HepG2 (cell line): ENCODE measurements at regions not wholly inside any gene's neighbourhood (a gene's known extent, or its start where the extent isn't known, plus 50 kb on each side); places are given as distances from the start of the nearest gene placed in this dataset.

Experiments
- ATAC-seq: fragments of 200-7000 bp; cut with Tn5 transposase; 3 replicates; pipeline ENCODE4 v1.9.1; 2020; ENCODE audit warnings: mild to moderate bottlenecking, moderate library complexity
- BruUV-seq: library from RNA; stranded (reverse); fragments of 400-500 nt; replicated peaks from 2 replicates; lab custom pipeline; 2021; lab: Mats Ljungman, UMichigan
- CTCF ChIA-PET: fragments of 300-600 bp; formaldehyde crosslinking; extraction: SDS; loops from one replicate; lab custom pipeline; 2021; ENCODE audit warnings: low total read pairs, inconsistent platforms, low intra/inter-chr PET ratio; lab: Yijun Ruan, JAX
- POLR2A ChIA-PET: fragments of 350-600 bp; sonication (Branson Sonifier 250); formaldehyde crosslinking; loops from one replicate; lab custom pipeline; 2020; ENCODE audit warnings: antibody characterized with exemption, inconsistent platforms; lab: Yijun Ruan, JAX
- DNase-seq: peaks from one replicate; pipeline ENCODE4 v3.0.0-alpha.2; 2015; ENCODE audit warnings: low spot score
- FAIRE-seq: peaks from 3 replicates; lab custom pipeline; 2011; peaks lifted over from hg19 to GRCh38; lab: Jason Lieb, UNC
- H2AFZ ChIP-seq: one replicate; pipeline ENCODE4 v1.6.1; 2011; ENCODE audit warnings: low read length, inconsistent platforms
- H3K27ac ChIP-seq: fragments of 300-600 bp; 3 replicates; pipeline ENCODE4 v1.8.0; 2011; ENCODE audit warnings: mixed run types, mild to moderate bottlenecking, mixed read lengths, low read length, inconsistent platforms; ENCODE audit not compliant: insufficient read depth; ENCODE audit errors: extremely low read length
- H3K27me3 ChIP-seq, 2 experiments: fragments of 200-600 bp in 1 of 2; 2 replicates in 1 of 2; 3 replicates in 1 of 2; pipeline versions ENCODE4 v1.6.0 to v1.8.0; 2011; ENCODE audit warnings: low read length in 2 of 2, mild to moderate bottlenecking in 2 of 2, moderate library complexity in 2 of 2, inconsistent platforms in 1 of 2; ENCODE audit not compliant: insufficient read depth in 2 of 2, control insufficient read depth in 1 of 2
- H3K36me3 ChIP-seq, 2 experiments: fragments of 200-600 bp in 1 of 2; replicated peaks in 1 of 2; 2 replicates in 1 of 2; 3 replicates in 1 of 2; pipeline versions ENCODE4 v1.5.1 to v1.8.0; 2011; ENCODE audit warnings: low read length in 2 of 2, inconsistent platforms in 1 of 2; ENCODE audit not compliant: insufficient read depth in 2 of 2, control insufficient read depth in 1 of 2
- H3K4me1 ChIP-seq: 2 replicates; pipeline ENCODE4 v1.5.1; 2012; ENCODE audit warnings: low read length, inconsistent platforms; ENCODE audit not compliant: insufficient read depth
- H3K4me2 ChIP-seq: 2 replicates; pipeline ENCODE4 v1.6.0; 2011; ENCODE audit warnings: low read depth, low read length, inconsistent platforms
- H3K4me3 ChIP-seq, 3 experiments: fragments of 200-600 bp in 1 of 3; sonication (generic), shearing (Covaris generic) in 1 of 3; replicated peaks in 1 of 3; 2 replicates each; pipeline ENCODE4 v1.5.1; 2011 to 2016; ENCODE audit warnings: low read length in 3 of 3, inconsistent platforms in 2 of 3, low read depth in 2 of 3, mild to moderate bottlenecking in 2 of 3, control low read depth in 1 of 3, mixed read lengths in 1 of 3; ENCODE audit not compliant: insufficient read depth in 1 of 3
- H3K79me2 ChIP-seq: one replicate; pipeline ENCODE4 v1.6.1; 2011; ENCODE audit warnings: low read length, inconsistent platforms; ENCODE audit not compliant: insufficient read depth
- H3K9ac ChIP-seq: 2 replicates; pipeline ENCODE4 v1.6.0; 2011; ENCODE audit warnings: mild to moderate bottlenecking, low read depth, low read length, inconsistent platforms; ENCODE audit not compliant: insufficient read depth
- H3K9me3 ChIP-seq: 2 replicates; pipeline ENCODE4 v1.5.1; 2012; ENCODE audit warnings: mild to moderate bottlenecking, low read length
- H4K20me1 ChIP-seq: 2 replicates; pipeline ENCODE4 v1.6.0; 2011; ENCODE audit warnings: inconsistent platforms, mild to moderate bottlenecking, low read length, moderate library complexity; ENCODE audit not compliant: insufficient read depth
- AKAP8 ChIP-seq: sonication (generic); formaldehyde crosslinking; IDR thresholded peaks from 2 replicates; pipeline ENCODE4 v1.5.1; 2020; ENCODE audit warnings: mild to moderate bottlenecking, missing genetic modification reagents
- HDAC1 ChIP-seq: sonication (generic); formaldehyde crosslinking; IDR thresholded peaks from 2 replicates; pipeline ENCODE4 v1.5.1; 2020; ENCODE audit warnings: mild to moderate bottlenecking, missing genetic modification reagents
- KDM1A ChIP-seq: IDR thresholded peaks from 2 replicates; pipeline ENCODE4 v1.6.1; 2016; ENCODE audit warnings: missing compliant biosample characterization
- RFX3 ChIP-seq: IDR thresholded peaks from 2 replicates; pipeline ENCODE4 v1.6.1; 2016; ENCODE audit warnings: missing biosample characterization, missing genetic modification reagents
- ZBTB10 ChIP-seq: sonication (generic); formaldehyde crosslinking; IDR thresholded peaks from 2 replicates; pipeline ENCODE4 v1.4.0; 2020; ENCODE audit warnings: missing genetic modification reagents, borderline replicate concordance
- ZBTB43 ChIP-seq: sonication (generic); formaldehyde crosslinking; conservative IDR thresholded peaks from 2 replicates; pipeline ENCODE4 v1.4.0; 2020; ENCODE audit warnings: missing genetic modification reagents
- ZFYVE20 ChIP-seq: sonication (generic); formaldehyde crosslinking; IDR thresholded peaks from 2 replicates; pipeline ENCODE4 v1.8.0; 2023; ENCODE audit warnings: low read depth, mild to moderate bottlenecking, moderate library complexity, missing genetic modification reagents, borderline replicate concordance
- ZNF180 ChIP-seq: sonication (generic); formaldehyde crosslinking; IDR thresholded peaks from 2 replicates; pipeline ENCODE4 v1.4.0; 2020; ENCODE audit warnings: low read depth, missing genetic modification reagents, borderline replicate concordance
- ZNF274 ChIP-seq: sonication (generic); formaldehyde crosslinking; IDR thresholded peaks from 2 replicates; pipeline ENCODE4 v1.5.1; 2020; ENCODE audit warnings: mild to moderate bottlenecking, missing genetic modification reagents
- ZNF343 ChIP-seq: sonication (generic); formaldehyde crosslinking; IDR thresholded peaks from 2 replicates; pipeline ENCODE4 v1.4.0; 2020; ENCODE audit warnings: mild to moderate bottlenecking, missing genetic modification reagents
- ZNF496 ChIP-seq: sonication (generic); formaldehyde crosslinking; IDR thresholded peaks from 2 replicates; pipeline ENCODE4 v1.8.1; 2023; ENCODE audit warnings: mild to moderate bottlenecking, moderate library complexity, missing genetic modification reagents; ENCODE audit not compliant: insufficient replicate concordance
- ZNF788 ChIP-seq: sonication (generic); formaldehyde crosslinking; IDR thresholded peaks from 2 replicates; pipeline ENCODE4 v1.5.0; 2020; ENCODE audit warnings: mild to moderate bottlenecking, missing genetic modification reagents, borderline replicate concordance
- WGBS: methylation state at CpG from one replicate; pipeline ENCODE4 v1.1.6; 2017; ENCODE audit warnings: low lambda C conversion rate; 5-methylcytosine and 5-hydroxymethylcytosine counted together
- in situ Hi-C: cut with HindIII; loops from 2 replicates; pipeline ENCODE4 v1.10.0; 2017; ENCODE audit warnings: low pct_unique_long_range_greater_than_20kb; ENCODE audit not compliant: extremely low pct_ligation_motif_present
- intact Hi-C: fragments of 100-400 bp; cut with micrococcal nuclease; formaldehyde crosslinking; loops from one replicate; pipeline ENCODE4 v1.10.0; 2022; ENCODE audit not compliant: unreplicated experiment
- TF ChIP-seq, protein P1 (sequence below), 2 experiments: sonication (generic) in 1 of 2; formaldehyde crosslinking in 1 of 2; IDR thresholded peaks; 2 replicates each; pipeline versions ENCODE4 v1.5.1 to v1.6.1; 2011 to 2020; ENCODE audit warnings: borderline replicate concordance in 1 of 2, low read depth in 1 of 2, low read length in 1 of 2, mild to moderate bottlenecking in 1 of 2, missing genetic modification reagents in 1 of 2, moderate library complexity in 1 of 2
- TF ChIP-seq, protein P2 (sequence below): sonication (generic); formaldehyde crosslinking; IDR thresholded peaks from 2 replicates; pipeline ENCODE4 v1.5.0; 2020; ENCODE audit warnings: mild to moderate bottlenecking, low read depth, missing genetic modification reagents, borderline replicate concordance

- TF ChIP-seq ZBTB10 (no peak), ZBTB43 (CRISPR knock-in tag) (no peak)
- TF ChIP-seq, all 625 proteins: peak for 0
Observed at GRCh38 chr3:88542916-88543315, 393.2 kb downstream of the C3orf38 start (continued).

GRCh38 chr3:88572450-88572849 is 422.7 kb downstream of the C3orf38 start:
- Histone ChIP-seq H3K27me3 (no peaks in the 10 kb centered on the region), H3K27ac (no peak overlapping the region), H3K4me1 (no peaks in the 10 kb centered on the region), H2AFZ (no peak overlapping the region), H3K9me3 (peaks cover 13% of the 10 kb centered on the region), H3K79me2 (no peaks in the 10 kb centered on the region), H3K9ac (no peak overlapping the region), H3K36me3 (no peaks in the 10 kb centered on the region), H3K4me3 (no peak overlapping the region), H3K4me2 (no peak overlapping the region), H4K20me1 (no peaks in the 10 kb centered on the region)
- 9% methylated on average over 3 of the region's 3 CpGs for whole genome bisulfite sequencing
- in situ Hi-C loops (no loop called here), intact Hi-C loops (no loop called here)
- POLR2A ChIA-PET: no interaction called here
- ATAC-seq: no peak
- no peak for FAIRE-seq
- no TSS peak for BruUV-seq
- CTCF ChIA-PET: no interaction called here
- DNase-seq: no peak
- no peak for TF ChIP-seq ZNF496 (CRISPR knock-in tag)
- TF ChIP-seq, protein P1, sequence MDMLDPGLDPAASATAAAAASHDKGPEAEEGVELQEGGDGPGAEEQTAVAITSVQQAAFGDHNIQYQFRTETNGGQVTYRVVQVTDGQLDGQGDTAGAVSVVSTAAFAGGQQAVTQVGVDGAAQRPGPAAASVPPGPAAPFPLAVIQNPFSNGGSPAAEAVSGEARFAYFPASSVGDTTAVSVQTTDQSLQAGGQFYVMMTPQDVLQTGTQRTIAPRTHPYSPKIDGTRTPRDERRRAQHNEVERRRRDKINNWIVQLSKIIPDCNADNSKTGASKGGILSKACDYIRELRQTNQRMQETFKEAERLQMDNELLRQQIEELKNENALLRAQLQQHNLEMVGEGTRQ (IDR thresholded peaks at IDR 0.05; ENCODE audit: low read depth, low read length): no peak
- TF ChIP-seq, protein P1 (CRISPR knock-in tag; IDR thresholded peaks at IDR 0.05; ENCODE audit: borderline replicate concordance): no peak
- no peak for TF ChIP-seq RFX3
- no peak for TF ChIP-seq ZNF343 (CRISPR knock-in tag)
- no peak for TF ChIP-seq HDAC1
- TF ChIP-seq AKAP8 (CRISPR knock-in tag): no peak
- TF ChIP-seq, protein P2, sequence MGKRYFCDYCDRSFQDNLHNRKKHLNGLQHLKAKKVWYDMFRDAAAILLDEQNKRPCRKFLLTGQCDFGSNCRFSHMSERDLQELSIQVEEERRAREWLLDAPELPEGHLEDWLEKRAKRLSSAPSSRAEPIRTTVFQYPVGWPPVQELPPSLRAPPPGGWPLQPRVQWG: no peak
- TF ChIP-seq ZNF274 (CRISPR knock-in tag): no peak
- no peak for TF ChIP-seq ZNF180 (CRISPR knock-in tag)
- TF ChIP-seq KDM1A: no peak
- no peak for TF ChIP-seq ZNF788 (CRISPR knock-in tag)
- TF ChIP-seq ZFYVE20 (CRISPR knock-in tag): no peak
